SK-N-MC (cell line): ENCODE measurements at regions not wholly inside any gene's neighbourhood (a gene's known extent, or its start where the extent isn't known, plus 50 kb on each side); places are given as distances from the start of the nearest gene placed in this dataset.

Experiments used
- DNase-seq: peaks from one replicate; pipeline ENCODE4 v3.0.0-alpha.2; 2011; ENCODE audit warnings: low read depth, low spot score
- H3K27ac ChIP-seq: fragments of 200-600 bp; sonication (generic); 2 replicates; pipeline ENCODE4 v1.5.1; 2016; ENCODE audit warnings: mixed run types
- H3K36me3 ChIP-seq: fragments of 200-600 bp; sonication (generic); 2 replicates; pipeline ENCODE4 v1.6.1; 2017; ENCODE audit warnings: antibody characterized with exemption, low read length, mixed read lengths; ENCODE audit not compliant: insufficient read depth
- H3K4me3 ChIP-seq: fragments of 200-600 bp; sonication (generic); 2 replicates; pipeline ENCODE4 v1.5.1; 2016
- H3K9ac ChIP-seq: fragments of 200-600 bp; sonication (generic); 2 replicates; pipeline ENCODE4 v1.8.0; 2017; ENCODE audit warnings: mixed run types, mixed read lengths; ENCODE audit not compliant: insufficient read length
- H3K9me3 ChIP-seq: fragments of 200-600 bp; sonication (generic); 2 replicates; pipeline ENCODE4 v1.6.1; 2017; ENCODE audit warnings: low read depth, mild to moderate bottlenecking, antibody characterized with exemption, low read length, moderate library complexity, mixed read lengths
- EZH2 ChIP-seq: fragments of 200-600 bp; sonication (generic); IDR thresholded peaks from one replicate; pipeline ENCODE4 v1.6.1; 2017; ENCODE audit warnings: antibody characterized with exemption
- FOXP2 ChIP-seq: optimal IDR thresholded peaks from 2 replicates; pipeline ENCODE3; 2011; ENCODE audit warnings: mild to moderate bottlenecking, moderate library complexity; ENCODE audit not compliant: insufficient read depth; ENCODE audit errors: extremely low read length, control extremely low read depth
- POLR2AphosphoS5 ChIP-seq: IDR thresholded peaks from 2 replicates; pipeline ENCODE4 v1.6.1; 2012; ENCODE audit warnings: mild to moderate bottlenecking, low read depth, low read length, borderline replicate concordance

GRCh38 chr12:5096241-5096924 is 52.7 kb downstream of the KCNA5 start:
- no peak overlapping the region for H3K27ac ChIP-seq
- H3K9me3 ChIP-seq = no peaks in the 10 kb centered on the region
- DNase-seq = no peak
- no peak for TF ChIP-seq FOXP2
- no peak for TF ChIP-seq EZH2
- TF ChIP-seq POLR2AphosphoS5 = no peak
- no peaks in the 10 kb centered on the region for H3K36me3 ChIP-seq
- H3K9ac ChIP-seq = no peak overlapping the region
- no peak overlapping the region for H3K4me3 ChIP-seq

- Histone ChIP-seq H3K4me3 (no peak overlapping the region), H3K27ac (no peak overlapping the region), H3K36me3 (no peaks in the 10 kb centered on the region), H3K9me3 (no peaks in the 10 kb centered on the region), H3K9ac (no peak overlapping the region)
- no peak for DNase-seq
- TF ChIP-seq EZH2 = no peak
- TF ChIP-seq POLR2AphosphoS5 = no peak
- no peak for TF ChIP-seq FOXP2
These were observed 54.1 kb downstream of the KCNA5 start for GRCh38 chr12:5097786-5098185.

GRCh38 chr12:5099136-5099535 is 55.5 kb downstream of the KCNA5 start:
- Histone ChIP-seq H3K27ac (no peak overlapping the region), H3K4me3 (no peak overlapping the region)
- TF ChIP-seq EZH2 (no peak), FOXP2 (no peak), POLR2AphosphoS5 (no peak)

GRCh38 chr12:5099591-5099990 is 55.9 kb downstream of the KCNA5 start:
- TF ChIP-seq FOXP2 = no peak
- no peak for TF ChIP-seq EZH2
- TF ChIP-seq POLR2AphosphoS5 = no peak
- Histone ChIP-seq H3K36me3 (no peaks in the 10 kb centered on the region), H3K27ac (no peak overlapping the region), H3K9me3 (no peaks in the 10 kb centered on the region), H3K4me3 (no peak overlapping the region), H3K9ac (no peak overlapping the region)
- DNase-seq = no peak

More at GRCh38 chr12:5099136-5099535, 55.5 kb downstream of the KCNA5 start:
- Histone ChIP-seq H3K9me3 (no peaks in the 10 kb centered on the region), H3K9ac (no peak overlapping the region), H3K36me3 (no peaks in the 10 kb centered on the region)
- no peak for DNase-seq

- H3K36me3 ChIP-seq = no peaks in the 10 kb centered on the region
- TF ChIP-seq EZH2 = no peak
- no peak for TF ChIP-seq POLR2AphosphoS5
- TF ChIP-seq FOXP2 = no peak
- no peak overlapping the region for H3K27ac ChIP-seq
- DNase-seq = no peak
- no peaks in the 10 kb centered on the region for H3K9me3 ChIP-seq
- no peak overlapping the region for H3K4me3 ChIP-seq
- no peak overlapping the region for H3K9ac ChIP-seq
These were observed 58.0 kb downstream of the KCNA5 start for GRCh38 chr12:5101686-5102085.

- Histone ChIP-seq H3K4me3 (no peak overlapping the region), H3K9me3 (no peaks in the 10 kb centered on the region), H3K9ac (no peak overlapping the region), H3K36me3 (no peaks in the 10 kb centered on the region), H3K27ac (no peak overlapping the region)
- no peak for DNase-seq
- TF ChIP-seq POLR2AphosphoS5 (no peak), FOXP2 (no peak), EZH2 (no peak)
These were observed 58.6 kb downstream of the KCNA5 start for GRCh38 chr12:5102261-5102789.

GRCh38 chr12:5102806-5103205 is 59.1 kb downstream of the KCNA5 start:
- Histone ChIP-seq H3K9ac (no peak overlapping the region), H3K4me3 (no peak overlapping the region), H3K36me3 (no peaks in the 10 kb centered on the region), H3K27ac (no peak overlapping the region), H3K9me3 (no peaks in the 10 kb centered on the region)
- DNase-seq = no peak
- TF ChIP-seq FOXP2 (no peak), POLR2AphosphoS5 (no peak), EZH2 (no peak)

- TF ChIP-seq FOXP2 = no peak
- TF ChIP-seq EZH2 = no peak
- no peak for TF ChIP-seq POLR2AphosphoS5
- H3K27ac ChIP-seq = no peak overlapping the region
- H3K36me3 ChIP-seq = no peaks in the 10 kb centered on the region
- no peak for DNase-seq
- H3K4me3 ChIP-seq = no peak overlapping the region
- no peak overlapping the region for H3K9ac ChIP-seq
- H3K9me3 ChIP-seq = no peaks in the 10 kb centered on the region
These were observed 66.7 kb downstream of the KCNA5 start for GRCh38 chr12:5110345-5110744.
